SH-SY5Y (cell line): ENCODE measurements at regions not wholly inside any gene's neighbourhood (a gene's known extent, or its start where the extent isn't known, plus 50 kb on each side); places are given as distances from the start of the nearest gene placed in this dataset.

ENCODE experiments used
- GATA2 ChIP-seq: IDR thresholded peaks from 2 replicates; pipeline ENCODE4 v1.6.1; 2011; ENCODE audit warnings: mild to moderate bottlenecking, low read depth, low read length
- GATA3 ChIP-seq: IDR thresholded peaks from 2 replicates; pipeline ENCODE4 v1.6.1; 2011; ENCODE audit warnings: low read depth, mild to moderate bottlenecking, low read length, moderate library complexity

GRCh38 chr9:108468364-108468763 is 387.4 kb downstream of the ACTL7B start:
- no peak for TF ChIP-seq GATA2
- no peak for TF ChIP-seq GATA3
